GM23338 (cell line): ENCODE measurements at regions not wholly inside any gene's neighbourhood (a gene's known extent, or its start where the extent isn't known, plus 50 kb on each side); places are given as distances from the start of the nearest gene placed in this dataset.

Experiments
- ATAC-seq: fragments of 200-7000 bp; cut with Tn5 transposase; 3 replicates; pipeline ENCODE4 v1.9.1; 2020
- DNase-seq: peaks from one replicate; pipeline ENCODE4 v3.0.0-alpha.2; 2015; ENCODE audit warnings: low spot score
- H2AFZ ChIP-seq: fragments of 200-600 bp; sonication (generic); 2 replicates; pipeline ENCODE4 v1.8.0; 2016; ENCODE audit warnings: antibody characterized with exemption, mild to moderate bottlenecking, moderate library complexity
- H3F3A ChIP-seq: fragments of 200-600 bp; sonication (generic); replicated peaks from 2 replicates; pipeline ENCODE4 v1.8.0; 2017; ENCODE audit warnings: antibody characterized with exemption, mixed run types, low read depth
- H3K27ac ChIP-seq: fragments of 200-600 bp; sonication (generic); 2 replicates; pipeline ENCODE4 v1.6.1; 2016; ENCODE audit warnings: low read depth
- H3K27me3 ChIP-seq: fragments of 200-600 bp; sonication (generic); 2 replicates; pipeline ENCODE4 v1.8.0; 2016; ENCODE audit warnings: mild to moderate bottlenecking, mixed run types, moderate library complexity; ENCODE audit not compliant: insufficient read depth
- H3K36me3 ChIP-seq: fragments of 200-600 bp; sonication (generic); 2 replicates; pipeline ENCODE4 v1.8.0; 2016; ENCODE audit warnings: mild to moderate bottlenecking; ENCODE audit not compliant: insufficient read depth
- H3K4me1 ChIP-seq: fragments of 200-600 bp; sonication (generic); 2 replicates; pipeline ENCODE4 v1.8.0; 2016; ENCODE audit warnings: mild to moderate bottlenecking, moderate library complexity; ENCODE audit not compliant: insufficient read depth
- H3K4me2 ChIP-seq: fragments of 200-600 bp; sonication (generic); 2 replicates; pipeline ENCODE4 v1.7.1; 2017; ENCODE audit warnings: mixed run types
- H3K4me3 ChIP-seq: fragments of 200-600 bp; sonication (generic); 2 replicates; pipeline ENCODE4 v1.6.1; 2016; ENCODE audit warnings: mixed run types
- H3K79me2 ChIP-seq: fragments of 200-600 bp; sonication (generic); replicated peaks from 2 replicates; pipeline ENCODE4 v1.8.0; 2017; ENCODE audit warnings: mild to moderate bottlenecking; ENCODE audit not compliant: insufficient read depth
- H3K9me2 ChIP-seq: fragments of 200-600 bp; sonication (generic); 2 replicates; pipeline ENCODE4 v1.8.0; 2017; ENCODE audit not compliant: insufficient read depth
- H4K20me1 ChIP-seq: fragments of 200-600 bp; sonication (generic); replicated peaks from 2 replicates; pipeline ENCODE4 v1.8.0; 2017; ENCODE audit warnings: mild to moderate bottlenecking; ENCODE audit not compliant: insufficient read depth
- H3K27ac Mint-ChIP-seq: 2 replicates; pipeline ENCODE4 v1.8.0; 2020; ENCODE audit warnings: inconsistent platforms, mild to moderate bottlenecking, moderate library complexity, mixed read lengths
- H3K27me3 Mint-ChIP-seq: 3 replicates; pipeline ENCODE4 v1.8.0; 2022; ENCODE audit warnings: low read depth, mild to moderate bottlenecking, moderate library complexity, mixed read lengths, inconsistent platforms; ENCODE audit not compliant: insufficient read depth, poor library complexity
- H3K36me3 Mint-ChIP-seq: 3 replicates; pipeline ENCODE4 v1.8.0; 2021; ENCODE audit warnings: low read depth, mild to moderate bottlenecking, inconsistent platforms, moderate library complexity, mixed read lengths
- H3K4me1 Mint-ChIP-seq: 3 replicates; pipeline ENCODE4 v1.8.0; 2020; ENCODE audit warnings: mild to moderate bottlenecking, inconsistent platforms, mixed read lengths
- H3K4me3 Mint-ChIP-seq: 3 replicates; pipeline ENCODE4 v1.8.0; 2021; ENCODE audit warnings: moderate library complexity, mild to moderate bottlenecking, inconsistent platforms, mixed read lengths
- H3K9me3 Mint-ChIP-seq: 3 replicates; pipeline ENCODE4 v1.8.0; 2020; ENCODE audit warnings: moderate library complexity, mild to moderate bottlenecking, inconsistent platforms, mixed read lengths
- CREB1 ChIP-seq: fragments of 250-450 bp; sonication (Bioruptor Pico); IDR thresholded peaks from 2 replicates; pipeline ENCODE4 v1.5.0; 2020; ENCODE audit warnings: low read depth, mild to moderate bottlenecking, moderate library complexity
- EZH2 ChIP-seq: fragments of 200-600 bp; sonication (generic); IDR thresholded peaks from one replicate; pipeline ENCODE4 v1.8.0; 2017; ENCODE audit warnings: antibody characterized with exemption, mild to moderate bottlenecking, low read depth; ENCODE audit not compliant: unreplicated experiment
- EZH2phosphoT487 ChIP-seq: fragments of 200-600 bp; sonication (generic); IDR thresholded peaks from one replicate; pipeline ENCODE4 v1.8.1; 2018; ENCODE audit warnings: antibody characterized with exemption; ENCODE audit not compliant: unreplicated experiment
- JUNB ChIP-seq: IDR thresholded peaks from one replicate; pipeline ENCODE4 v1.6.1; 2016; ENCODE audit warnings: antibody characterized with exemption; ENCODE audit not compliant: unreplicated experiment
- NANOG ChIP-seq: IDR thresholded peaks from 2 replicates; pipeline ENCODE4 v1.6.1; 2016; ENCODE audit warnings: antibody characterized with exemption, borderline replicate concordance
- POLR2AphosphoS5 ChIP-seq: IDR thresholded peaks from 2 replicates; pipeline ENCODE4 v1.6.1; 2016; ENCODE audit warnings: antibody characterized with exemption, low read depth
- STAT1 ChIP-seq: IDR thresholded peaks from one replicate; pipeline ENCODE4 v1.6.1; 2016; ENCODE audit warnings: antibody characterized with exemption; ENCODE audit not compliant: unreplicated experiment
- ZNF114 ChIP-seq: fragments of 250-450 bp; sonication (Bioruptor Pico); IDR thresholded peaks from 2 replicates; pipeline ENCODE4 v1.5.0; 2020; ENCODE audit warnings: mild to moderate bottlenecking, moderate library complexity
- ZNF331 ChIP-seq: fragments of 250-450 bp; sonication (Bioruptor Pico); IDR thresholded peaks from 2 replicates; pipeline ENCODE4 v1.5.0; 2020; ENCODE audit warnings: low read depth, mild to moderate bottlenecking, moderate library complexity
- TF ChIP-seq, protein P1 (sequence below): IDR thresholded peaks from one replicate; pipeline ENCODE4 v1.6.1; 2018; ENCODE audit warnings: antibody characterized with exemption; ENCODE audit not compliant: unreplicated experiment
- TF ChIP-seq, protein P2 (sequence below), 2 experiments: fragments of 200-600 bp in 1 of 2; sonication (generic) in 1 of 2; conservative IDR thresholded peaks; 2 replicates each; pipeline versions ENCODE4 v1.5.1 to v1.6.1; 2016 to 2017; ENCODE audit warnings: antibody characterized with exemption in 2 of 2, low read depth in 2 of 2, mild to moderate bottlenecking in 2 of 2, moderate library complexity in 1 of 2
- TF ChIP-seq, protein P3 (sequence below): IDR thresholded peaks from 2 replicates; pipeline ENCODE4 v1.6.1; 2016; ENCODE audit warnings: antibody characterized with exemption
- TF ChIP-seq, protein P4 (sequence below): fragments of 250-450 bp; sonication (Bioruptor Pico); IDR thresholded peaks from 2 replicates; pipeline ENCODE4 v1.5.0; 2020; ENCODE audit warnings: mild to moderate bottlenecking, moderate library complexity

DNA sequence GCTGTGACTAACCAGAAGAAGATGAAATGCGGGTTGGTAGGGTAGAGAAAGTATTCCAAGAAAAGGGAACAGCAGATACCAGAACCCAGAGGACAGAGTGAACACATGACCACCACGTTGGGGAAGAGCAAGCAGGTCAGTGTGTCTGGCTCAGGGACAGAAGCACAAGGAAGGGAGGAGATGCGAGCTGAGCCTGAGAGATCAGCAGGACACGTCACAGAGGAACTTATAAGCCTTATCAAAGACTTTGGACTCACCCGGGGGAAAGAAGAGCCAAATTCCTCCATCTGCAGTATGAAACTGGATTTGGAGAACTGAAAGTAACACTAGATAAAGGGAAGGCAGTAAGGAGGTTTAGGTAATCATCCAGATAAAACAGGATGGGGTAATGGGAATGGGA is 232.1 kb upstream of the NPVF start (continued):
- TF ChIP-seq CREB1 (no peak), POLR2AphosphoS5 (no peak)

DNA sequence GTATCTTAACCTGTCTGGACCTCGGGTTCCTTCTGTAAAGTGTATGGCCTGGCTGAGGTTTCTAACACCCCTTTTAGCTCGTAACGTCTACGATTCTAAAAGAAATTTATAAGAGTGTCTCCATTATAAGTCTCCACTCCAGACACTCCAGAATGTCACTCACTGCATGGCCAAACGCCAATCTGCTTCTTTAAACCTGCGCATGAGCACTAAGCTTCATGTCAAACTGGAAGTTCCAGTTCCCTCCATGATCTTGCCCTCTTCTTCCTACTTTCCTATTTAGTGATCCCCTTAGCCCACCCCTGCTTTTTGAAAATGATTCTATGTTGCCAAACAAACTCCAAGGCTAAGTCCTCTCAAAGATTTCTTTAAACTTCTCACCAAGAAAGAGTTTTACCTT is 241.4 kb upstream of the NPVF start:
- Histone ChIP-seq H3F3A (no peaks in the 10 kb centered on the region), H3K4me2 (no peak overlapping the region), H3K9me2 (no peaks in the 10 kb centered on the region), H3K36me3 (no peaks in the 10 kb centered on the region), H4K20me1 (no peaks in the 10 kb centered on the region), H3K79me2 (no peaks in the 10 kb centered on the region), H3K27me3 (no peaks in the 10 kb centered on the region), H2AFZ (no peak overlapping the region), H3K4me3 (no peak overlapping the region), H3K27ac (no peak overlapping the region), H3K4me1 (no peaks in the 10 kb centered on the region)
- no peaks in the 10 kb centered on the region for H3K9me3 Mint-ChIP-seq
- TF ChIP-seq POLR2AphosphoS5: no peak
- no peak for TF ChIP-seq NANOG
- TF ChIP-seq, protein P1, sequence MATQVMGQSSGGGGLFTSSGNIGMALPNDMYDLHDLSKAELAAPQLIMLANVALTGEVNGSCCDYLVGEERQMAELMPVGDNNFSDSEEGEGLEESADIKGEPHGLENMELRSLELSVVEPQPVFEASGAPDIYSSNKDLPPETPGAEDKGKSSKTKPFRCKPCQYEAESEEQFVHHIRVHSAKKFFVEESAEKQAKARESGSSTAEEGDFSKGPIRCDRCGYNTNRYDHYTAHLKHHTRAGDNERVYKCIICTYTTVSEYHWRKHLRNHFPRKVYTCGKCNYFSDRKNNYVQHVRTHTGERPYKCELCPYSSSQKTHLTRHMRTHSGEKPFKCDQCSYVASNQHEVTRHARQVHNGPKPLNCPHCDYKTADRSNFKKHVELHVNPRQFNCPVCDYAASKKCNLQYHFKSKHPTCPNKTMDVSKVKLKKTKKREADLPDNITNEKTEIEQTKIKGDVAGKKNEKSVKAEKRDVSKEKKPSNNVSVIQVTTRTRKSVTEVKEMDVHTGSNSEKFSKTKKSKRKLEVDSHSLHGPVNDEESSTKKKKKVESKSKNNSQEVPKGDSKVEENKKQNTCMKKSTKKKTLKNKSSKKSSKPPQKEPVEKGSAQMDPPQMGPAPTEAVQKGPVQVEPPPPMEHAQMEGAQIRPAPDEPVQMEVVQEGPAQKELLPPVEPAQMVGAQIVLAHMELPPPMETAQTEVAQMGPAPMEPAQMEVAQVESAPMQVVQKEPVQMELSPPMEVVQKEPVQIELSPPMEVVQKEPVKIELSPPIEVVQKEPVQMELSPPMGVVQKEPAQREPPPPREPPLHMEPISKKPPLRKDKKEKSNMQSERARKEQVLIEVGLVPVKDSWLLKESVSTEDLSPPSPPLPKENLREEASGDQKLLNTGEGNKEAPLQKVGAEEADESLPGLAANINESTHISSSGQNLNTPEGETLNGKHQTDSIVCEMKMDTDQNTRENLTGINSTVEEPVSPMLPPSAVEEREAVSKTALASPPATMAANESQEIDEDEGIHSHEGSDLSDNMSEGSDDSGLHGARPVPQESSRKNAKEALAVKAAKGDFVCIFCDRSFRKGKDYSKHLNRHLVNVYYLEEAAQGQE: no peak
- no peak for TF ChIP-seq JUNB
- TF ChIP-seq, protein P2, sequence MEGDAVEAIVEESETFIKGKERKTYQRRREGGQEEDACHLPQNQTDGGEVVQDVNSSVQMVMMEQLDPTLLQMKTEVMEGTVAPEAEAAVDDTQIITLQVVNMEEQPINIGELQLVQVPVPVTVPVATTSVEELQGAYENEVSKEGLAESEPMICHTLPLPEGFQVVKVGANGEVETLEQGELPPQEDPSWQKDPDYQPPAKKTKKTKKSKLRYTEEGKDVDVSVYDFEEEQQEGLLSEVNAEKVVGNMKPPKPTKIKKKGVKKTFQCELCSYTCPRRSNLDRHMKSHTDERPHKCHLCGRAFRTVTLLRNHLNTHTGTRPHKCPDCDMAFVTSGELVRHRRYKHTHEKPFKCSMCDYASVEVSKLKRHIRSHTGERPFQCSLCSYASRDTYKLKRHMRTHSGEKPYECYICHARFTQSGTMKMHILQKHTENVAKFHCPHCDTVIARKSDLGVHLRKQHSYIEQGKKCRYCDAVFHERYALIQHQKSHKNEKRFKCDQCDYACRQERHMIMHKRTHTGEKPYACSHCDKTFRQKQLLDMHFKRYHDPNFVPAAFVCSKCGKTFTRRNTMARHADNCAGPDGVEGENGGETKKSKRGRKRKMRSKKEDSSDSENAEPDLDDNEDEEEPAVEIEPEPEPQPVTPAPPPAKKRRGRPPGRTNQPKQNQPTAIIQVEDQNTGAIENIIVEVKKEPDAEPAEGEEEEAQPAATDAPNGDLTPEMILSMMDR (conservative IDR thresholded peaks at IDR 0.05; ENCODE audit: low read depth in 2 of 2): no peak
- TF ChIP-seq, protein P3, sequence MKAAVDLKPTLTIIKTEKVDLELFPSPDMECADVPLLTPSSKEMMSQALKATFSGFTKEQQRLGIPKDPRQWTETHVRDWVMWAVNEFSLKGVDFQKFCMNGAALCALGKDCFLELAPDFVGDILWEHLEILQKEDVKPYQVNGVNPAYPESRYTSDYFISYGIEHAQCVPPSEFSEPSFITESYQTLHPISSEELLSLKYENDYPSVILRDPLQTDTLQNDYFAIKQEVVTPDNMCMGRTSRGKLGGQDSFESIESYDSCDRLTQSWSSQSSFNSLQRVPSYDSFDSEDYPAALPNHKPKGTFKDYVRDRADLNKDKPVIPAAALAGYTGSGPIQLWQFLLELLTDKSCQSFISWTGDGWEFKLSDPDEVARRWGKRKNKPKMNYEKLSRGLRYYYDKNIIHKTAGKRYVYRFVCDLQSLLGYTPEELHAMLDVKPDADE: no peak
- TF ChIP-seq ZNF114 (CRISPR knock-in tag): no peak
- no peak for TF ChIP-seq EZH2phosphoT487
- TF ChIP-seq, protein P4, sequence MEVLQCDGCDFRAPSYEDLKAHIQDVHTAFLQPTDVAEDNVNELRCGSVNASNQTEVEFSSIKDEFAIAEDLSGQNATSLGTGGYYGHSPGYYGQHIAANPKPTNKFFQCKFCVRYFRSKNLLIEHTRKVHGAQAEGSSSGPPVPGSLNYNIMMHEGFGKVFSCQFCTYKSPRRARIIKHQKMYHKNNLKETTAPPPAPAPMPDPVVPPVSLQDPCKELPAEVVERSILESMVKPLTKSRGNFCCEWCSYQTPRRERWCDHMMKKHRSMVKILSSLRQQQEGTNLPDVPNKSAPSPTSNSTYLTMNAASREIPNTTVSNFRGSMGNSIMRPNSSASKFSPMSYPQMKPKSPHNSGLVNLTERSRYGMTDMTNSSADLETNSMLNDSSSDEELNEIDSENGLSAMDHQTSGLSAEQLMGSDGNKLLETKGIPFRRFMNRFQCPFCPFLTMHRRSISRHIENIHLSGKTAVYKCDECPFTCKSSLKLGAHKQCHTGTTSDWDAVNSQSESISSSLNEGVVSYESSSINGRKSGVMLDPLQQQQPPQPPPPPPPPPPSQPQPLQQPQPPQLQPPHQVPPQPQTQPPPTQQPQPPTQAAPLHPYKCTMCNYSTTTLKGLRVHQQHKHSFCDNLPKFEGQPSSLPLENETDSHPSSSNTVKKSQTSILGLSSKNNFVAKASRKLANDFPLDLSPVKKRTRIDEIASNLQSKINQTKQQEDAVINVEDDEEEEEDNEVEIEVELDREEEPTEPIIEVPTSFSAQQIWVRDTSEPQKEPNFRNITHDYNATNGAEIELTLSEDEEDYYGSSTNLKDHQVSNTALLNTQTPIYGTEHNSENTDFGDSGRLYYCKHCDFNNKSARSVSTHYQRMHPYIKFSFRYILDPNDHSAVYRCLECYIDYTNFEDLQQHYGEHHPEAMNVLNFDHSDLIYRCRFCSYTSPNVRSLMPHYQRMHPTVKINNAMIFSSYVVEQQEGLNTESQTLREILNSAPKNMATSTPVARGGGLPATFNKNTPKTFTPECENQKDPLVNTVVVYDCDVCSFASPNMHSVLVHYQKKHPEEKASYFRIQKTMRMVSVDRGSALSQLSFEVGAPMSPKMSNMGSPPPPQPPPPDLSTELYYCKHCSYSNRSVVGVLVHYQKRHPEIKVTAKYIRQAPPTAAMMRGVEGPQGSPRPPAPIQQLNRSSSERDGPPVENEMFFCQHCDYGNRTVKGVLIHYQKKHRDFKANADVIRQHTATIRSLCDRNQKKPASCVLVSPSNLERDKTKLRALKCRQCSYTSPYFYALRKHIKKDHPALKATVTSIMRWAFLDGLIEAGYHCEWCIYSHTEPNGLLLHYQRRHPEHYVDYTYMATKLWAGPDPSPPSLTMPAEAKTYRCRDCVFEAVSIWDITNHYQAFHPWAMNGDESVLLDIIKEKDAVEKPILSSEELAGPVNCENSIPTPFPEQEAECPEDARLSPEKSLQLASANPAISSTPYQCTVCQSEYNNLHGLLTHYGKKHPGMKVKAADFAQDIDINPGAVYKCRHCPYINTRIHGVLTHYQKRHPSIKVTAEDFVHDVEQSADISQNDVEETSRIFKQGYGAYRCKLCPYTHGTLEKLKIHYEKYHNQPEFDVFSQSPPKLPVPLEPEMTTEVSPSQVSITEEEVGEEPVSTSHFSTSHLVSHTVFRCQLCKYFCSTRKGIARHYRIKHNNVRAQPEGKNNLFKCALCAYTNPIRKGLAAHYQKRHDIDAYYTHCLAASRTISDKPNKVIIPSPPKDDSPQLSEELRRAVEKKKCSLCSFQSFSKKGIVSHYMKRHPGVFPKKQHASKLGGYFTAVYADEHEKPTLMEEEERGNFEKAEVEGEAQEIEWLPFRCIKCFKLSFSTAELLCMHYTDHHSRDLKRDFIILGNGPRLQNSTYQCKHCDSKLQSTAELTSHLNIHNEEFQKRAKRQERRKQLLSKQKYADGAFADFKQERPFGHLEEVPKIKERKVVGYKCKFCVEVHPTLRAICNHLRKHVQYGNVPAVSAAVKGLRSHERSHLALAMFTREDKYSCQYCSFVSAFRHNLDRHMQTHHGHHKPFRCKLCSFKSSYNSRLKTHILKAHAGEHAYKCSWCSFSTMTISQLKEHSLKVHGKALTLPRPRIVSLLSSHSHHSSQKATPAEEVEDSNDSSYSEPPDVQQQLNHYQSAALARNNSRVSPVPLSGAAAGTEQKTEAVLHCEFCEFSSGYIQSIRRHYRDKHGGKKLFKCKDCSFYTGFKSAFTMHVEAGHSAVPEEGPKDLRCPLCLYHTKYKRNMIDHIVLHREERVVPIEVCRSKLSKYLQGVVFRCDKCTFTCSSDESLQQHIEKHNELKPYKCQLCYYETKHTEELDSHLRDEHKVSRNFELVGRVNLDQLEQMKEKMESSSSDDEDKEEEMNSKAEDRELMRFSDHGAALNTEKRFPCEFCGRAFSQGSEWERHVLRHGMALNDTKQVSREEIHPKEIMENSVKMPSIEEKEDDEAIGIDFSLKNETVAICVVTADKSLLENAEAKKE: no peak
- no peak for TF ChIP-seq STAT1
- TF ChIP-seq ZNF331 (CRISPR knock-in tag): no peak
- TF ChIP-seq CREB1: no peak
- TF ChIP-seq EZH2: no peak
- no peak overlapping the region for H3K4me3 Mint-ChIP-seq
- H3K27ac Mint-ChIP-seq: no peak overlapping the region
- H3K4me1 Mint-ChIP-seq: no peaks in the 10 kb centered on the region
- no peaks in the 10 kb centered on the region for H3K36me3 Mint-ChIP-seq
- H3K27me3 Mint-ChIP-seq: no peaks in the 10 kb centered on the region
- ATAC-seq (no peak), DNase-seq (no peak)
